GM10266 (cell line): ENCODE measurements at regions not wholly inside any gene's neighbourhood (a gene's known extent, or its start where the extent isn't known, plus 50 kb on each side); places are given as distances from the start of the nearest gene placed in this dataset.

Experiments
- DNase-seq: peaks from one replicate; pipeline ENCODE4 v3.0.0; 2012; ENCODE audit errors: extremely low spot score
- TF ChIP-seq, protein P1 (sequence below): IDR thresholded peaks from 2 replicates; pipeline ENCODE4 v1.5.1; 2012; ENCODE audit warnings: mild to moderate bottlenecking, low read depth; ENCODE audit not compliant: control insufficient read depth, insufficient read depth; ENCODE audit errors: missing control alignments

DNA sequence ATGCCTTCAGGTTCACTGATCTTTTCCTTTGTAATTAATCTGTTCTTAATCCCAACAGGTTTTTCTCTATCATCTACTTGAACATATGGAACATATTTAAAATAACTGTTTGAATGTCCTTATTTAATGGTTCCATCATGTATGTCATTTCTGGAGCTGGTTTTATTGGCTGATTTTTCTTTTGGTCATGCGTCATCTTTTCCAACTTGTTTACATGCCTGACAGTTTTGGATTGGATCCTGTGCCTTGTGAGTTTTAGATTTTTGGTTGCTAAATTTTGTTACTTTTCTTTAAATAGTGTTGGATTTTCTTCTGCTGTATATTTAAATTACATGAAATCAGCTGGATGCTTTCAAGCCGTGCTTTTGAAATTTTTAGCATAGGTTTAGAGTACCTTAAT lies 237.3 kb upstream of the DAAM1 start:
- DNase-seq = no peak
- TF ChIP-seq, protein P1, sequence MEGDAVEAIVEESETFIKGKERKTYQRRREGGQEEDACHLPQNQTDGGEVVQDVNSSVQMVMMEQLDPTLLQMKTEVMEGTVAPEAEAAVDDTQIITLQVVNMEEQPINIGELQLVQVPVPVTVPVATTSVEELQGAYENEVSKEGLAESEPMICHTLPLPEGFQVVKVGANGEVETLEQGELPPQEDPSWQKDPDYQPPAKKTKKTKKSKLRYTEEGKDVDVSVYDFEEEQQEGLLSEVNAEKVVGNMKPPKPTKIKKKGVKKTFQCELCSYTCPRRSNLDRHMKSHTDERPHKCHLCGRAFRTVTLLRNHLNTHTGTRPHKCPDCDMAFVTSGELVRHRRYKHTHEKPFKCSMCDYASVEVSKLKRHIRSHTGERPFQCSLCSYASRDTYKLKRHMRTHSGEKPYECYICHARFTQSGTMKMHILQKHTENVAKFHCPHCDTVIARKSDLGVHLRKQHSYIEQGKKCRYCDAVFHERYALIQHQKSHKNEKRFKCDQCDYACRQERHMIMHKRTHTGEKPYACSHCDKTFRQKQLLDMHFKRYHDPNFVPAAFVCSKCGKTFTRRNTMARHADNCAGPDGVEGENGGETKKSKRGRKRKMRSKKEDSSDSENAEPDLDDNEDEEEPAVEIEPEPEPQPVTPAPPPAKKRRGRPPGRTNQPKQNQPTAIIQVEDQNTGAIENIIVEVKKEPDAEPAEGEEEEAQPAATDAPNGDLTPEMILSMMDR = no peak

DNA sequence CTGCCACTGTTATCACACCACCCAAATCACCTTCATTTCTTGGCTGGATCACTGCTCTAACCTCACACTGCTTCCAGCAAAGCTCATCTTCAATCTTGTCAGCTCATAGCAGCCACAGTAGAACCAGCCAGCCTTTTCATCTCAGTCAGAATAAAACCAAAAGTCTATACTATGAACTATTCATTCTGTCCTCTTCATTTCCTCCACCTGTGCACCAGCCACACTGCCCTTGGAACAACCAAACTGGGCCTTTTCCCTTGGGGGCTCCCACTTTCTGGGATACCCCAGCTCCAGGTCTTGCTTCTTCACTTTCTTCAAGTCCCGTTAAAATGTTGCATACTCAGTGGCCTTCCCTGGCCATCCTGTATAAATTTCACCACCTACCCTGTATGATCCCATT lies 234.4 kb upstream of the DAAM1 start:
- no peak for DNase-seq

DNA sequence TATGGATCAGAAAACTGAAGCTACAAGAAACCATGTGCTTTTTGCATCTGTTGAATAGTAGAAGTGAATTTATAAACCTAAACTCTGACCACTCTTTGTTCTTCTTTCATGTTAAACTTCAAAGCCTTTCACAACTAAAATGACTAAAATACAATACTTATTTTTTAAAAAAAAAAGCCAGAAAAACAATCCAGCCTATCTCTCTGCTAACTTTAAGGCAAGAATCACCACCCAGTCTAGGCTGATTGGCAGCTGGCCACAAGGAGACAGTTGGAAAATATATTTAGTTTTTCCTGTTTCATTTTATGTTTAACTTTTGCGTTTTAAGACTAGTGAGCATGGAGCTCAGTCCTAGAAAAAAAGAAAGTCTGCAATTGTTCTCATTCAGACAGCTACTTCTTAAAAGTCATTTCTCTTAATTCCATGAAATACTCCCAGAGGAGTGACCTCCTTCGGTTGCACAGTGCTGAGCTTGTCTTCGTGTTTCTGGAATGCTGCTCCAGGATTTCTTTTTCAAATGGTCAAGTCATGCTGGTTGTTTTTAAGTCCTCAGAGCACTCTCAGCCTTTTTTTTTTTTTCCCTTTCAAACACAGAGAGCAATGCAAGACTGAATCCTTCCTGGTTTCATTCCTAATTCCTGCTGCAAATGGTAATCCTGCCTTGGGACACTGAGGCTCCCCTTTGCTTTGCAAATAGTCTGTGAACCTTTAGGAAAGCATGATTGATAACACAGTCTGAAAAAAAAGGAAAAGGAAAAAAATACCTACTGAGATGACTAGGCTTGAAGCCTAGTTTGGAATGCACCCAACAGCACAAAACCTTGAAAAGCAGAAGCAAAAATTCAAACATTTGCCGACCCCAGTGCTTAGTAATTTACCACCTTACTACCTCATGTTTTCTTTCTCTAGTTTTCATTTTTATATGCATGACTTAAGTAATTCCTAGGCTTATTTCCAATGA lies 233.3 kb upstream of the DAAM1 start:
- DNase-seq = peak; percentile 22
- TF ChIP-seq, protein P1 = no peak

More for the DNA sequence above, 234.4 kb upstream of the DAAM1 start:
- TF ChIP-seq, protein P1 = no peak

DNA sequence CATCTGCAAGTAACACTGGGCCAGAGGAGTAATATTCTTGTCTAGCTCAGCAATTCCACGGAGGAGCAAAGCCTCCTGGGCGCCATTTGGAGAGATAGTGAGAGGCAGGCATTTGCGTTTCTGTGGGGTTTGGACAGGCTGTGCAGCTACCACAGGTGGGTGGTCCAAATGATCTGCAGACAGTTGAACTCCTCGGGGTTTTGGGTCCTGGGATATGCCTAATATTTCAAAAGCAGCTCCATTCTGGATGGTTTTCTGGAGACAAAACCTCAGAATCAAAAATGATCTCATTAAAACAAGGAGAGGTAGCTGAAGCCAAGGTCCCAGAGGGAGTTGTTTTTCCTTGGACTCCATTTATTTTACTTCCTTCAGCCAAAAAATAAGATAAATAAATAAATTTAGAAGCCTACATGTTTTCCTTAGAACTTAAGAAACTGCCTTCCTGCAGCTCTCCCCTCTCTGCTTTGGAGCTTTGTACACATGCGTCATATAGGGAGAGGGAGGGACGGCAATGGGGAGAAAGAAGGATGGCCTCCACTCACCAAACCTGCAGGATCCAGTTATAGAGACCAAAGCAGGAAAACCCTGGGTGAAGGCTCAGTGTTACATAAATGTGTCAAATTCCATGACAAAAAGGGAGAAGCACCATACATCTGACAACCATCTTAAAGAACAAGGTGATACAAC lies 227.3 kb upstream of the DAAM1 start:
- TF ChIP-seq, protein P1 = no peak
- DNase-seq = no peak

DNA sequence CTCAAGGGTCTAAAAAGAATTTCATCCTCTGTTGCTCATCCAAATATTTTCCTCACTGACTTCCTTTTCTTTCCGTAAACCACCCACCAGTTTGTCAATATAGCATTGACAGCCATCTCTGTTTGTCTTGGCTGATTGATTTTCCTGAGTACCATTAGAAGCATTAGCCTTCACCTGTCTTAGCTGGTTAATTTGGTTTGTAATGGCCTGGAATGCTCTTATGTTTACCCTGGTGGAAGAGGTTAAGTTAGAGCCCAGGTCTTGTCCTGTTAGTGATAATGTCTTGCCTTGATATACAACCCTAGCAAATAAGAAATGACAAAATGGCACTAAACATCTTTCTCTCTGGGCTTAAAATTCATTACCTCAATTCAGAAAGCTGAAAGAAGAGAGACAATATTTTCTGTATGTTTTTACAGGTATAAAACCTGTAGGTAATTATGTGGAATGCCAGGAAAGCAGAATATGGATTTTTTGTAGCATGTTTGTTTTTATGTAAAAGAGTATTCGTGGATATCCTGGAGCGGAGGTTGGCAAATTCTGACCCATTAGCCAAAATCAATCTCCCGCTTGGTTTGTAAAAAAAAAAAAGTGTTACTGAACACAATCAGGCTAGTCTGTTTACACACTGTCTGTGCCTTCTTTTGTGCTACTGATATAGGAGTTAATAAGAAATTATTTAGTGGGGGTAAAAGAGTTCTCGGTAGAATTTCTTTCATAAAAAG lies 224.4 kb upstream of the DAAM1 start:
- DNase-seq = no peak
- TF ChIP-seq, protein P1 = no peak

DNA sequence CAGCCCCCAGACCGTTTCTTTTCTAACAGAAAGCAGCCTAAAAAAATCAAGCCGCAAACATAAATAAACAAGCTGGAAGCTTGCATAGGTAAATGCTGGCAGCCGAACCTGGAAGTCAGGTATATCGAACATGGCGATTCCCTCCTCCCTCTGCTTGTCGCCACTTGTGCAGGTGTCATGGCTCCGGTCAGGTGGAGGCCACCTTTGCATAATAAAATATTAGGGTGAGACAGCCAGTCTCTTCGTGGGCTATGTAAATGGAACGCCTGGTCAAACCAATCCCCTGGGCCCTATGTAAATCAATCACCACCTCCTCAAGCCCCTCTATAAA lies 223.9 kb upstream of the DAAM1 start:
- DNase-seq = no peak
- TF ChIP-seq, protein P1 = no peak
